ENCODE measurements at regions not wholly inside any gene's neighbourhood (a gene's known extent, or its start where the extent isn't known, plus 50 kb on each side); places are given as distances from the start of the nearest gene placed in this dataset.

DNA sequence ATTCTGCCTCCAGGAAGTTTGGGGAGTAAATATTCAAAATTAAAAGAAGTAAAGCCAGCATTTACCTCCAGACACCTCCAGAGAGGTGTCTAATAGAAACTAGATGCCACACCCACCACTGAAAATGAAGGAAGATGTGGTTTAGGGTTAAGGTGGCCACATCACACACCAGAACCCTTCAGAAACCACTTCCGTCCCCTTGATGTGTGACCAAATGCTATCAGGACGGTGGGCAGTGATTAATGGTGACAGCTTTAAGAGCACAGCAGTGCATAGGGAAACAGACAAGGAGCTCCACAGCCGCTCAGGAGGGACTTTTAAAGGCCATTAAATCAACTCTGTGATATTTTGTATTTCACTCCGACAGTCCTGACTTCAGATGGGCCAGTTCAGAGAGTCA is 295.2 kb downstream of the BRINP1 start:
- no peak for TF ChIP-seq EZH2 (IDR thresholded peaks at IDR 0.05)
- no peak for TF ChIP-seq POLR2AphosphoS5 (IDR thresholded peaks at IDR 0.05; ENCODE audit: borderline replicate concordance, low read depth, low read length)

Data from SK-N-MC (cell line).